GM12891 (cell line): ENCODE measurements at regions not wholly inside any gene's neighbourhood (a gene's known extent, or its start where the extent isn't known, plus 50 kb on each side); places are given as distances from the start of the nearest gene placed in this dataset.
"Not testable (repeated sequence)": the region's sequence is repeated elsewhere in the genome, so short reads cannot be mapped to it uniquely, and the experiment has no call there.

Experiments used
- DNase-seq: peaks from one replicate; pipeline ENCODE4 v3.0.0; 2011; ENCODE audit warnings: low spot score; ENCODE audit not compliant: insufficient read length
- FAIRE-seq: peaks from 2 replicates; lab custom pipeline; 2011; peaks lifted over from hg19 to GRCh38; lab: Jason Lieb, UNC
- PAX5 ChIP-seq: IDR thresholded peaks from 2 replicates; pipeline ENCODE4 v1.6.1; 2011; ENCODE audit warnings: low read length, moderate library complexity, mild to moderate bottlenecking; ENCODE audit not compliant: insufficient read depth, severe bottlenecking
- POLR2A ChIP-seq: IDR thresholded peaks from 2 replicates; pipeline ENCODE4 v1.6.1; 2011; ENCODE audit warnings: low read depth, low read length, control low read depth
- POLR2AphosphoS5 ChIP-seq: IDR thresholded peaks from 2 replicates; pipeline ENCODE4 v1.6.1; 2011; ENCODE audit warnings: low read depth, low read length, control low read depth
- POU2F2 ChIP-seq: IDR thresholded peaks from 2 replicates; pipeline ENCODE4 v1.6.1; 2011; ENCODE audit warnings: low read depth, mild to moderate bottlenecking, control low read depth, low read length, moderate library complexity
- SPI1 ChIP-seq: IDR thresholded peaks from 2 replicates; pipeline ENCODE4 v1.6.1; 2011; ENCODE audit warnings: low read depth, low read length, control low read depth
- TAF1 ChIP-seq: IDR thresholded peaks from 2 replicates; pipeline ENCODE4 v1.6.1; 2011; ENCODE audit warnings: low read depth, low read length, control low read depth

DNA sequence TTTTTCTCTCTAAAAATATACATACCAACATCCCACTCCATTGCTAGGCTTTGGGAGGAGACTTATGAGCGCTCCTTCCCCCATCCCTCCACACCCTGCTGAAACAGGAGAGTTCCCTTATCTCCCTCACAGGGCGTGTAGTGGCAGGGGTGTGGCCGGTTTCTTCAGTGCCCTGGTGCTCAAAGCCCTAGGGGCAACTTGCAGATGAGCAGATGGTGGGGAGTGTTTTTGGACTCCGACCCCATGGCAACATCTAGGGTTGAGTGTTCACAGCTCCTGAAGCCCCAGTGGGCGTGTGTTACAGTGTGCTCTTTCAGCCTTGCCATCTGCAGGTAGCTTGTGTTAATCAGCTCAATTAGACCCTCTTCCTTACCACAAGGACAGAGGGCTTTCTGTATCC, 409.5 kb downstream of the MAT2B start:
- no peak for DNase-seq
- peak; percentile 56 for FAIRE-seq
- TF ChIP-seq POU2F2, result no peak

DNA sequence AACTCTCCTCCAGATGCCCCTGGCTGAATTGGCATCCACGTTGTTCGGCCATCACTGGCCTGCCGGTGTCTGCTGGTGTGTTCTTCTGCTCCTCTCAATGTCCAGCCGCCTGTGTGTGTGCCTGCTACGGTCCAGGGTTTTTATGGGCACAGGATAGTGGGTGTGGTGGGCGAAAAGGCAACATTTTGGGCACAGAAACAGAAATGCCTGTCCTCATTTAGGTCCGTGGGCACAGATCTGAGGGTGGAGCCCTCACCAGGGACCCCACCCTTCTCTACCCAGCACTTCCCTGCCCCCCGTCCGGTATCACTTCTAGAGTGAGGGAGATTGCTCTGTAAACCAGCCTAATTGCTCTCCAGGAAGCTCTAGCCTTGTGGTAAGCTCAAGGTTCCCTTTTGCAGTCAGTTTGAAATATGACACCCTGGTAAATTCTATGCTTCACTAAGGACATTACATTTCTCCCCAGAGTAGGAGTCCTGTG, 410.1 kb downstream of the MAT2B start:
- DNase-seq, result peak; percentile 2
- TF ChIP-seq TAF1, result no peak
- no peak for TF ChIP-seq PAX5
- TF ChIP-seq POU2F2, result no peak
- TF ChIP-seq SPI1, result no peak
- no peak for TF ChIP-seq POLR2AphosphoS5
- no peak for TF ChIP-seq POLR2A
- FAIRE-seq, result peak; percentile 9

DNA sequence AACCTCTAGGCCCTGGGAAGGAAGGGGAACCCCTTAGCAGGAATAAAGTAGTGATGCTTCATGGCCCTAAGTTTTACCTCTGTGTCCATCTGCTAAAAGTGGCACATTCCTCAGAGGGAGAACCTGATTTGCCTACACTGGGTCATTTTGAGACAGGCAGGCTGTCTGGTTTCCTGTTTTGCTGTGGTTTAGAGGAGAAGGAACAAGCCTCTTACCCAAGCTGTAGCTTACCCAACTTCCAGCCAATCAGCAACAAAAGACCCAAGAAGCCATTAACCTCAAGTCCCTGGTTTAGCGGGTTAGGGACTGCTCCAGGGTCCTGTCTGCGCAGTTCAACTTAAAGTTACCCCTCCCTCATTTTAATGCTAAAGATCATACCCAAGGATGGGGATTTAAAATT, 411.0 kb downstream of the MAT2B start:
- no peak for DNase-seq
- peak; percentile 80 for FAIRE-seq
- TF ChIP-seq POLR2A (no peak), POU2F2 (peak; percentile 86; the same call in 1 of the 2 replicates), TAF1 (no peak), SPI1 (peak; percentile 60), PAX5 (no peak), POLR2AphosphoS5 (no peak)

DNA sequence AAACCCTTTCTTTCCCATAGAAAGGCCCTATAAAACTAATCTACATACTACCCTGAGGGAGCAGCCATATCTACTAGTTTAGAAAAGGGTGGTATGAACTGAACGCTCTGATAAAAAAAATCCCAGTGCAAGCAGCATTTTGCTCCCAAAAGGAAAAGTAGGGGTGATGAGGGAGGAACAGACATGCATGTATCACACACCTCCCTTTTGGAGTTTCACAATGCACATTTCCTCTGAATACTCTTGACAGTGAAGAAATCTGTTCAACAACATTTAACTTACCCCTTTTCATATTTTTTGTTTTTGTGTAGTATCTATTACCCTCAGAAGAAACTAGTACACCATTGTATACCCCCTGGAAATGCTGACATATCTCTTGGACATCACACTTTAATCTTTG, 411.4 kb downstream of the MAT2B start:
- FAIRE-seq, result no peak
- DNase-seq, result no peak
- TF ChIP-seq SPI1, result no peak

DNA sequence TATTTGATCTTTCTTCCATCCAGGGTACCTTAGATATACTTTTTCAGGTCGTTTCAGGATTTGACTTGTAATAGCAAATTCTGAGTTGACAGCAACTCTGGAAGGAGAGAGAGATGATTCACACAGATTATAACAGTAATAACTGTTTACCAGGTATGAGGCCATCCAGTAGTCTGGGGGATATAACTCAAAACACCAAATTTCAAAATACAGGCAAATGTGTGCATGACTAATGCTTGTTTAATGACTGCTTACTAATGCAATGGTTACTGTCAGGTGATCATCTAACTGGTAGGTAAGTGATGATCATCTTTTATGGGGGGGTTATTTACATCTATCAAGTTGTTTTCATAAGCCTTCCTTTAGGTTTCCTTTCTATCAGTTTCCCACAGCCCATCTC, 412.3 kb downstream of the MAT2B start:
- FAIRE-seq (no peak), DNase-seq (no peak)
- TF ChIP-seq SPI1, result no peak
- TF ChIP-seq POLR2A, result no peak
- TF ChIP-seq PAX5, result no peak
- TF ChIP-seq TAF1, result no peak
- no peak for TF ChIP-seq POLR2AphosphoS5
- TF ChIP-seq POU2F2, result no peak

DNA sequence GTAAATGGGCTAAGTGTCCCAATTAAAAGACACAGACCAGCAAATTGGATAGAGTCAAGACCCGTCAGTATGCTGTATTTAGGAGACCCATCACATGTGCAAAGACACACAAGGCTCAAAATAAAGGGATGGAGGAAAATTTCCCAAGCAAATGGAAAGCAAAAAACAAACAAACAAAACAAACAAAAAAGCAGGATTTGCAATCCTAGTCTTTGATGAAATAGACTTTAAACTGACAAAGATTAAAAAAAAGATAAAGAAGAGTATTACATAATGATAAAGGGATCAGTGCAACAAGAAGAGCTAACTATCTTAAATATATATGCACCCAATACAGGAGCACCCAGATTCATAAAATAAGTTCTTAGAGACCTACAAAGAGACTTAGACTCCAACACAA, 429.6 kb downstream of the MAT2B start:
- not testable (repeated sequence) for FAIRE-seq, DNase-seq

DNA sequence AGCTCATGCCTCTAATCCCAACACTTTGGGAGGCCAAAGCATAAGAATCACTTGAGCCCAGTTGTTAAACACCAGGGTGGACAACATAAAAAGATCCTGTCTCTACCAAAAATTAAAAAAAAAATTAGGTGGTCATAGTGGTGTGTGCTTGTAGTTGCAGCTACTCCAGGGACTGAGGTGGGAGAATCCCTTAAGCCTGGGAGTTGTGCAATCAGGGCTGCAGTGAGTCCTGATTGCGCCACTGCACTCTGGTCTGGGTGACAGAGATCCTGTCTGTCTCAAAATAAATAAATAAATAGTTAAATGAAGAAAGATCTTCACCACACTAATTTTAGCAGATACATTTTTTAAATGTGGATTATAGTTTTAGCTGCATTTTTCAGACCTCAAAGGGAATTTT, 433.2 kb downstream of the MAT2B start:
- DNase-seq (no peak), FAIRE-seq (no peak)
- TF ChIP-seq POU2F2 (no peak), TAF1 (no peak), SPI1 (no peak), POLR2AphosphoS5 (no peak), POLR2A (no peak), PAX5 (no peak)

DNA sequence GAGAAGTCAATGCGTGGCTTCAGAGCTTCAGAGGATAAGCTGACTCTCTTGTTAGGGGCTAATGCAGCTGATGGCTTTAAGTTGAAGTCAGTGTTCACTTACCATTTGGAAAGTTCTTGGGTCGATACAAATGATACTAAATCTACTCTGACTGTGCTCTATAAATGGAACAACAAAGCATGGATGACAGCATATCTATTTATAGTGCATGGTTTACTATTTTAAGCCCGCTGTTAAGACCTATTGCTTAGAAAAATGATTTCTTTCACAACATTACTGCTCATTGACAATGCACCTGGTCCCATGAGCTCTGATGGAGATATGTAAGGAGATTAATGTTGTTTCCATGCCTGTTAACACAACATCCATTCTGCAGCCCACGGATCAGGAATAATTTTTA, 435.7 kb downstream of the MAT2B start:
- DNase-seq, result no peak
- FAIRE-seq, result no peak
- no peak for TF ChIP-seq SPI1
- TF ChIP-seq POLR2A, result no peak
- no peak for TF ChIP-seq PAX5
- no peak for TF ChIP-seq POLR2AphosphoS5
- TF ChIP-seq TAF1, result no peak
- TF ChIP-seq POU2F2, result no peak

DNA sequence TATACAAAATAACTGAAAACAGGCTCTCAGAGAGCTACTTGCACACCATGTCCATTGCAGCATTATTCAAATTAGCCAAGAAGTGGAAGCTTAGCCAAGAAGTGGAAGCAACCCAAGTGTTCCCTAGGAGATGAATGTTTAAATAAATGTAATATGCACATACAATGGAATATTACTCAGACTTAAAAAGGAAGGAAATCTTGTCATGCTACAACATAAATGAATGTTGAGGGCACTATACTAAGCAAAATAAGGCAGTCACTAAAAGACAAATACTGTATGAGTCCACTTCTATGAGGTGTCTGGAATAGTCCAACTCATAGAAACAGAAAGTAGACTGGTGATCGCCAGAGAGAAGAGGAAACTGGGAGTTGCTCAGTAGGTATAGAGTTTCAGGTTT, 438.1 kb downstream of the MAT2B start:
- FAIRE-seq (no peak), DNase-seq (no peak)
- TF ChIP-seq TAF1 (no peak), PAX5 (no peak), POLR2A (no peak), SPI1 (no peak), POLR2AphosphoS5 (no peak), POU2F2 (no peak)

DNA sequence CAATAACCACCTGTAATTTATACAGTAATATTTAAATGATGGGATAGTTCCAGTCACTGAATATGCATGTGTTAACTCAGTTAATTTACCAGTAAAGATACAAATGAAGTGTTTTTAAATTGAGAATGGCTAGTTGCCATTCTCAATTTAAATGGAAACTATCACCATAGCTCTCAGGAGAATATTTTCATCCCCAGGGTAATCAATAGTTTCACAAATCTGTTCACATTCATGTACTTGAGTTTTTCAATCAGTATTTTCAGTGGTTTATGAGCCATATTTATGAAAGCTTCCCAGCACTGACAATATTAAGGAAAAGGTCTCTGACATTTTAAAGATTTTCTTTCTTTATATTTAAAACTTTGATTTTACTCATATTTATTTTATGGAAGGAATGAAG, 439.3 kb downstream of the MAT2B start:
- FAIRE-seq (no peak), DNase-seq (no peak)
- no peak for TF ChIP-seq SPI1
- TF ChIP-seq PAX5, result no peak
- TF ChIP-seq POLR2AphosphoS5, result no peak
- TF ChIP-seq POU2F2, result no peak
- TF ChIP-seq POLR2A, result no peak
- TF ChIP-seq TAF1, result no peak
